Caco-2 (cell line): ENCODE measurements at regions not wholly inside any gene's neighbourhood (a gene's known extent, or its start where the extent isn't known, plus 50 kb on each side); places are given as distances from the start of the nearest gene placed in this dataset.

Source experiments
- BruUV-seq: library from RNA; stranded (reverse); fragments of 400-500 nt; replicated peaks from 2 replicates; lab custom pipeline; 2021; lab: Mats Ljungman, UMichigan
- CTCF ChIA-PET: fragments of 300-600 bp; sonication (Branson Sonifier 250); formaldehyde crosslinking; loops from one replicate; lab custom pipeline; 2022; ENCODE audit warnings: antibody characterized with exemption; lab: Charles Lee
- POLR2A ChIA-PET: fragments of 300-600 bp; sonication (Branson Sonifier 250); formaldehyde crosslinking; loops from one replicate; lab custom pipeline; 2022; ENCODE audit warnings: antibody characterized with exemption; lab: Charles Lee
- DNase-seq, 2 experiments: peaks; one replicate each; pipeline versions ENCODE4 v3.0.0 to v3.0.0-alpha.2; 2020 to 2022
- H3K27me3 ChIP-seq: replicated peaks from 2 replicates; pipeline ENCODE4 v1.6.0; 2011; ENCODE audit warnings: low read length; ENCODE audit not compliant: control insufficient read depth, insufficient read depth
- H3K36me3 ChIP-seq: 2 replicates; pipeline ENCODE4 v1.5.1; 2011; ENCODE audit warnings: low read length; ENCODE audit not compliant: control insufficient read depth, insufficient read depth
- H3K4me1 ChIP-seq: fragments of 250-450 bp; sonication (Bioruptor Pico); 2 replicates; pipeline ENCODE4 v1.5.1; 2020; ENCODE audit warnings: mild to moderate bottlenecking
- H3K4me3 ChIP-seq: 2 replicates; pipeline ENCODE4 v1.5.1; 2011; ENCODE audit warnings: low read depth, mild to moderate bottlenecking, control low read depth, low read length
- H3K9me3 ChIP-seq: fragments of 250-450 bp; sonication (Bioruptor Pico); 2 replicates; pipeline ENCODE4 v1.5.1; 2020; ENCODE audit warnings: mild to moderate bottlenecking, moderate library complexity
- H3K27ac Mint-ChIP-seq: one replicate; pipeline ENCODE4 v1.8.0; 2022; ENCODE audit warnings: mixed read lengths; ENCODE audit not compliant: unreplicated experiment
- H3K27me3 Mint-ChIP-seq: one replicate; pipeline ENCODE4 v1.8.0; 2022; ENCODE audit warnings: mixed read lengths; ENCODE audit not compliant: insufficient read depth, unreplicated experiment
- H3K36me3 Mint-ChIP-seq: one replicate; pipeline ENCODE4 v1.8.0; 2022; ENCODE audit warnings: mild to moderate bottlenecking, mixed read lengths; ENCODE audit not compliant: insufficient read depth, unreplicated experiment
- H3K4me1 Mint-ChIP-seq: one replicate; pipeline ENCODE4 v1.8.0; 2022; ENCODE audit warnings: low read depth, mixed read lengths; ENCODE audit not compliant: unreplicated experiment
- H3K4me3 Mint-ChIP-seq: one replicate; pipeline ENCODE4 v1.8.0; 2022; ENCODE audit warnings: mild to moderate bottlenecking, moderate library complexity, mixed read lengths; ENCODE audit not compliant: unreplicated experiment
- H3K9me3 Mint-ChIP-seq: one replicate; pipeline ENCODE4 v1.8.0; 2022; ENCODE audit warnings: mixed read lengths; ENCODE audit not compliant: unreplicated experiment
- CTCF ChIP-seq, 2 experiments: fragments of 200-600 bp in 1 of 2; IDR thresholded peaks; 1 replicate in 1 of 2; 2 replicates in 1 of 2; pipeline versions ENCODE4 v1.5.1 to v1.8.0; 2011 to 2022; ENCODE audit warnings: antibody characterized with exemption in 1 of 2, control low read depth in 1 of 2, inconsistent platforms in 1 of 2, low read depth in 1 of 2, low read length in 1 of 2, mild to moderate bottlenecking in 1 of 2, moderate library complexity in 1 of 2; ENCODE audit not compliant: insufficient read depth in 1 of 2, severe bottlenecking in 1 of 2, unreplicated experiment in 1 of 2
- intact Hi-C: fragments of 100-400 bp; cut with micrococcal nuclease; formaldehyde crosslinking; loops from one replicate; pipeline ENCODE4 v1.10.0; 2022; ENCODE audit not compliant: unreplicated experiment

GRCh38 chr12:61356485-61356884, 903.7 kb upstream of the USP15 start:
- no peak for DNase-seq
- ChIA-PET POLR2A (no interaction called here), CTCF (no interaction called here)
- Mint-ChIP-seq H3K4me3 (no peak overlapping the region), H3K36me3 (no peaks in the 10 kb centered on the region), H3K4me1 (no peaks in the 10 kb centered on the region), H3K27ac (no peak overlapping the region), H3K9me3 (no peaks in the 10 kb centered on the region), H3K27me3 (no peaks in the 10 kb centered on the region)
- intact Hi-C loops: no loop called here
- Histone ChIP-seq H3K4me1 (no peaks in the 10 kb centered on the region), H3K36me3 (no peaks in the 10 kb centered on the region), H3K4me3 (no peak overlapping the region), H3K27me3 (no peaks in the 10 kb centered on the region), H3K9me3 (no peaks in the 10 kb centered on the region)
- TF ChIP-seq CTCF (IDR thresholded peaks at IDR 0.05; ENCODE audit: insufficient read depth in 1 of 2, low read depth in 1 of 2, low read length in 1 of 2, severe bottlenecking in 1 of 2, unreplicated experiment in 1 of 2): no peak
- no TSS peak for BruUV-seq

- no peaks in the 10 kb centered on the region for H3K27me3 ChIP-seq
- intact Hi-C loops: no loop called here
- Mint-ChIP-seq H3K36me3 (no peaks in the 10 kb centered on the region), H3K4me3 (no peak overlapping the region), H3K4me1 (no peaks in the 10 kb centered on the region), H3K27ac (no peak overlapping the region), H3K9me3 (no peaks in the 10 kb centered on the region), H3K27me3 (no peaks in the 10 kb centered on the region)
- DNase-seq: no peak
- BruUV-seq: no TSS peak
- H3K9me3 ChIP-seq: no peaks in the 10 kb centered on the region
- POLR2A ChIA-PET: no interaction called here
- TF ChIP-seq CTCF (IDR thresholded peaks at IDR 0.05; ENCODE audit: insufficient read depth in 1 of 2, low read depth in 1 of 2, low read length in 1 of 2, severe bottlenecking in 1 of 2, unreplicated experiment in 1 of 2): no peak
- CTCF ChIA-PET: no interaction called here
- H3K4me1 ChIP-seq: no peaks in the 10 kb centered on the region
- no peak overlapping the region for H3K4me3 ChIP-seq
- no peaks in the 10 kb centered on the region for H3K36me3 ChIP-seq
Measured at GRCh38 chr12:61357496-61357895, 902.7 kb upstream of the USP15 start.

- Mint-ChIP-seq H3K4me3 (no peak overlapping the region), H3K36me3 (no peaks in the 10 kb centered on the region), H3K27ac (no peak overlapping the region), H3K27me3 (no peaks in the 10 kb centered on the region), H3K9me3 (no peaks in the 10 kb centered on the region), H3K4me1 (no peaks in the 10 kb centered on the region)
- Histone ChIP-seq H3K9me3 (no peaks in the 10 kb centered on the region), H3K36me3 (no peaks in the 10 kb centered on the region), H3K4me3 (no peak overlapping the region), H3K27me3 (no peaks in the 10 kb centered on the region), H3K4me1 (no peaks in the 10 kb centered on the region)
- intact Hi-C loops: no loop called here
- TF ChIP-seq CTCF (IDR thresholded peaks at IDR 0.05; ENCODE audit: insufficient read depth in 1 of 2, low read depth in 1 of 2, low read length in 1 of 2, severe bottlenecking in 1 of 2, unreplicated experiment in 1 of 2): no peak
- ChIA-PET POLR2A (no interaction called here), CTCF (no interaction called here)
- BruUV-seq: no TSS peak
- no peak for DNase-seq
Measured at GRCh38 chr12:61362037-61362436, 898.2 kb upstream of the USP15 start.
